ENCODE measurements at regions not wholly inside any gene's neighbourhood (a gene's known extent, or its start where the extent isn't known, plus 50 kb on each side); places are given as distances from the start of the nearest gene placed in this dataset.

DNA sequence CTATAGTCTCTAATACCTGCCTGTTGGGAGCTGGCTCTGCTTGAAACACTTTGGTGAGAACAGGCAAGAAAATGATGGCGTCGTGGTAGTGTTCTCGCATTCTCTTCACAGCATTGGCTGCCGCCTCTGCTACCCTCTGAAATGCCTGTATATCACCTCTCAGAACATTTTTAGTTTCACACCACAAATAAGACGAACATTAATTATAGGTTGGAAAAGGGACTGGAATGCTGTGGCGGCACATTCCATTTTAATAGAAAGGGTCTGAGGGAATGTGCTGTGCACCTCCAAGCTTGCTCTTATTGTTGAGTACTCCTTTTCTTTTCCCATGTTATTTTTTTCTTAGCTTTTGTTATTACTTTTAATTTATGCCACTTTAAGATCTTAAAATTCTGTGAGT lies 134.6 kb upstream of the HMHB1 start:
- H3K27ac Mint-ChIP-seq, result no peak overlapping the region
- H4K91ac ChIP-seq (ENCODE audit: insufficient read length, low read depth, low read length), result no peak overlapping the region
- no peak overlapping the region for H2BK120ac ChIP-seq (ENCODE audit: low read depth, low read length, poor library complexity, severe bottlenecking)

More for the DNA sequence above, 134.6 kb upstream of the HMHB1 start:
- no peak overlapping the region for H3K56ac ChIP-seq (ENCODE audit: insufficient read length, low read depth, low read length)
- no peak overlapping the region for H3K23ac ChIP-seq (ENCODE audit: insufficient read length, low read depth, low read length)
- no peak overlapping the region for H3K4me2 ChIP-seq (ENCODE audit: insufficient read depth, insufficient read length, low read length)
- H2BK12ac ChIP-seq (ENCODE audit: insufficient read length, low read depth, low read length), result no peak overlapping the region
- H4K8ac ChIP-seq (replicated peaks; ENCODE audit: insufficient read length, low read depth, low read length), result no peak overlapping the region
- Mint-ChIP-seq H3K4me1 (peaks cover 0 to 5% of the 10 kb centered on the region in 2 experiments; a peak in 1 of 4 replicates), H3K9me3 (no peaks in the 10 kb centered on the region), H3K36me3 (ENCODE audit: insufficient read depth in 1 of 3, low read depth in 3 of 3) (no peaks in the 10 kb centered on the region), H3K4me3 (no peak overlapping the region), H3K27me3 (ENCODE audit: low read depth) (no peaks in the 10 kb centered on the region)
- no peak for DNase-seq
- H3K27ac ChIP-seq (ENCODE audit: insufficient read length, low read depth, low read length), result no peak overlapping the region
- no peak overlapping the region for H2AK5ac ChIP-seq (ENCODE audit: insufficient read length, low read length)
- H4K5ac ChIP-seq (ENCODE audit: insufficient read length, low read depth, low read length), result no peak overlapping the region
- H2BK15ac ChIP-seq (ENCODE audit: low read depth, low read length), result no peak overlapping the region
- H3K9me3 ChIP-seq (ENCODE audit: control insufficient read depth, low read depth, low read length), result no peaks in the 10 kb centered on the region
- no peak overlapping the region for H3K9ac ChIP-seq (ENCODE audit: extremely low read depth, insufficient read length, low read length)
- H3K27me3 ChIP-seq (ENCODE audit: insufficient read depth, low read length), result no peaks in the 10 kb centered on the region
- no peak overlapping the region for H3T11ph ChIP-seq (ENCODE audit: low read length)
- WGBS (ENCODE audit: extremely low coverage, insufficient read length, low lambda C conversion rate), result no CpG with 5 or more reads among the region's 6 CpGs
- H3K14ac ChIP-seq (ENCODE audit: insufficient read depth, low read length), result no peak overlapping the region
- no peak overlapping the region for H2AFZ ChIP-seq (ENCODE audit: low read length)
- no peak overlapping the region for H2BK20ac ChIP-seq (ENCODE audit: low read depth, low read length, poor library complexity, severe bottlenecking)
- no peaks in the 10 kb centered on the region for H3K4me1 ChIP-seq (ENCODE audit: insufficient read depth, low read length)
- H3K23me2 ChIP-seq (ENCODE audit: insufficient read length, low read depth, low read length, poor library complexity, severe bottlenecking), result no peaks in the 10 kb centered on the region
- no peak overlapping the region for H3K18ac ChIP-seq (ENCODE audit: insufficient read length, low read depth, low read length)
- no peaks in the 10 kb centered on the region for H4K20me1 ChIP-seq (ENCODE audit: control insufficient read depth, insufficient read depth, insufficient read length)
- no peak overlapping the region for H3K4ac ChIP-seq (ENCODE audit: low read depth, low read length)
- H2BK5ac ChIP-seq (ENCODE audit: insufficient read length, low read length), result no peak overlapping the region
- TF ChIP-seq, protein P1, sequence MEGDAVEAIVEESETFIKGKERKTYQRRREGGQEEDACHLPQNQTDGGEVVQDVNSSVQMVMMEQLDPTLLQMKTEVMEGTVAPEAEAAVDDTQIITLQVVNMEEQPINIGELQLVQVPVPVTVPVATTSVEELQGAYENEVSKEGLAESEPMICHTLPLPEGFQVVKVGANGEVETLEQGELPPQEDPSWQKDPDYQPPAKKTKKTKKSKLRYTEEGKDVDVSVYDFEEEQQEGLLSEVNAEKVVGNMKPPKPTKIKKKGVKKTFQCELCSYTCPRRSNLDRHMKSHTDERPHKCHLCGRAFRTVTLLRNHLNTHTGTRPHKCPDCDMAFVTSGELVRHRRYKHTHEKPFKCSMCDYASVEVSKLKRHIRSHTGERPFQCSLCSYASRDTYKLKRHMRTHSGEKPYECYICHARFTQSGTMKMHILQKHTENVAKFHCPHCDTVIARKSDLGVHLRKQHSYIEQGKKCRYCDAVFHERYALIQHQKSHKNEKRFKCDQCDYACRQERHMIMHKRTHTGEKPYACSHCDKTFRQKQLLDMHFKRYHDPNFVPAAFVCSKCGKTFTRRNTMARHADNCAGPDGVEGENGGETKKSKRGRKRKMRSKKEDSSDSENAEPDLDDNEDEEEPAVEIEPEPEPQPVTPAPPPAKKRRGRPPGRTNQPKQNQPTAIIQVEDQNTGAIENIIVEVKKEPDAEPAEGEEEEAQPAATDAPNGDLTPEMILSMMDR (conservative IDR thresholded peaks at IDR 0.05), result no peak
- H3K79me2 ChIP-seq (ENCODE audit: insufficient read depth, low read length), result no peaks in the 10 kb centered on the region
- H3K79me1 ChIP-seq (ENCODE audit: insufficient read depth, low read depth, low read length, poor library complexity, severe bottlenecking), result no peaks in the 10 kb centered on the region

All from H9 (cell line).